ENCODE measurements at regions not wholly inside any gene's neighbourhood (a gene's known extent, or its start where the extent isn't known, plus 50 kb on each side); places are given as distances from the start of the nearest gene placed in this dataset.

GRCh38 chr12:20189767-20190166 is 178.6 kb upstream of the PDE3A start:
- no peak for TF ChIP-seq CTCF (IDR thresholded peaks at IDR 0.05; ENCODE audit: borderline replicate concordance, control extremely low read depth, extremely low read depth, insufficient read depth, missing control alignments)
- in situ Hi-C loops (cut with MboI; ENCODE audit: low sequenced_read_pairs, unreplicated experiment), result no loop called here
- DNase-seq (ENCODE audit: low spot score), result no peak

GRCh38 chr12:20194171-20194570 is 174.2 kb upstream of the PDE3A start:
- no peak for DNase-seq (ENCODE audit: low spot score)
- in situ Hi-C loops (cut with MboI; ENCODE audit: low sequenced_read_pairs, unreplicated experiment), result no loop called here
- TF ChIP-seq CTCF (IDR thresholded peaks at IDR 0.05; ENCODE audit: borderline replicate concordance, control extremely low read depth, extremely low read depth, insufficient read depth, missing control alignments), result no peak

DNA sequence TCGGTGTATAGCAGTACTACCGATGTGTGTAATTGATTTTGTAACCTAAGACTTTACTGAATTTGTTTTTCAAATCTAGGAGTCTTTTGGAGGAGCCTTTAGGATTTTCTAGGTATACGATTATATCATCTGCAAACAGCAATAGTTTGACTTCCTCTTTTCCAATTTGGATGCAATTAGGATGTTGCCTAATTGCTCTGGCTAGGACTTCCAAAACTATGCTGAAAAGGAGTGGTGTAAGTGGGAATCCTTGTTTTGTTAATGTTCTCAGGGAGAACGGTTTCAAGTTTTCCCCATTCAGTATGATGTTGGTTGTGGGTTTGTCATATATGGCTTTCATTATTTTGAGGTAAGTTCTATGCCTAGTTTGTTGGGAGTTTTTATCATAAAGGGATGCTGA is 171.6 kb upstream of the PDE3A start:
- TF ChIP-seq CTCF (IDR thresholded peaks at IDR 0.05; ENCODE audit: borderline replicate concordance, control extremely low read depth, extremely low read depth, insufficient read depth, missing control alignments), result no peak
- no peak for DNase-seq (ENCODE audit: low spot score)
- in situ Hi-C loops (cut with MboI; ENCODE audit: low sequenced_read_pairs, unreplicated experiment), result no loop called here

DNA sequence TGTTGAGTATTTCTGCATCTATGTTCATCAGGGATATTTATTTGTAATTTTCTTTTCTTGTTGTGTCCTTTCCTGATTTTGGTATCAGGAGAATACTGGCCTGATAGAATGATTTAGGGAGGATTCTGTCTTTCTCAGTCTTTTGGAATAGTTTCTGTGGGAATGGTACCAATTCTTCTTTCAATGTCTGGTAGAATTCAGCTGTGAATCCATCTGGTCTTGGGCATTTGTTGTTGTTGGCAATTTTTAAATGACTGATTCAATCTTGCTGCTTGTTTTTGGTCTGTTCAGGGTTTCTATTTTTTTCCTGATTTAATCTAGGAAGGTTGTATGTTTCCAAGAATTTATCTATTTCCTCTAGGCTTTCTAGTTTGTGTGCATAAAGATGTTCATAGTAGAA is 170.9 kb upstream of the PDE3A start:
- no peak for DNase-seq (ENCODE audit: low spot score)
- in situ Hi-C loops (cut with MboI; ENCODE audit: low sequenced_read_pairs, unreplicated experiment), result no loop called here
- no peak for TF ChIP-seq CTCF (IDR thresholded peaks at IDR 0.05; ENCODE audit: borderline replicate concordance, control extremely low read depth, extremely low read depth, insufficient read depth, missing control alignments)

- no peak for TF ChIP-seq CTCF (IDR thresholded peaks at IDR 0.05; ENCODE audit: borderline replicate concordance, control extremely low read depth, extremely low read depth, insufficient read depth, missing control alignments)
- in situ Hi-C loops (cut with MboI; ENCODE audit: low sequenced_read_pairs, unreplicated experiment), result no loop called here
- no peak for DNase-seq (ENCODE audit: low spot score)
Observed at GRCh38 chr12:20199780-20200179, 168.6 kb upstream of the PDE3A start.

DNA sequence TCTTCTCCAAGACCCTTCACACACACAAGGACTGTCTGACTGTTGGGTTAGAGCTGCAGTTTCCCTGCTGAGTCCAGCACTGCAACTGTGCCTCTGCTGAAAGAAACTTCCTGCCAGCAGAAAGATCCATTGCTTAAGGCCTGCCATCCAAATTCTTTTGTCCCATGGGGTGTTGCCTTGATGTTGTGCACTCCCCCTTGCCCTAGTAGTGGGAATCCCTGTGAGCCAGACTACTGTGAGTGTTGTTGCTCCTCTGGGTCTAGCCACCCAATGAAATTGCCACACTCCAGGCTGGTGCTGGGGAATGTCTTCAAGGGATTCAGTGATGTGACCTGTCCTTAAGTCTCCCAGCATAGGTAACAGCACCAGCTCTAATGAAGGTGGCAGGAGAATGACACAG is 166.6 kb upstream of the PDE3A start:
- no peak for DNase-seq (ENCODE audit: low spot score)
- in situ Hi-C loops (cut with MboI; ENCODE audit: low sequenced_read_pairs, unreplicated experiment), result no loop called here
- no peak for TF ChIP-seq CTCF (IDR thresholded peaks at IDR 0.05; ENCODE audit: borderline replicate concordance, control extremely low read depth, extremely low read depth, insufficient read depth, missing control alignments)

GRCh38 chr12:20205854-20206253 is 162.5 kb upstream of the PDE3A start:
- no peak for TF ChIP-seq CTCF (IDR thresholded peaks at IDR 0.05; ENCODE audit: borderline replicate concordance, control extremely low read depth, extremely low read depth, insufficient read depth, missing control alignments)
- in situ Hi-C loops (cut with MboI; ENCODE audit: low sequenced_read_pairs, unreplicated experiment), result no loop called here
- no peak for DNase-seq (ENCODE audit: low spot score)
